CD4-positive, CD25-positive, alpha-beta regulatory T cell (primary cell): ENCODE measurements at regions not wholly inside any gene's neighbourhood (a gene's known extent, or its start where the extent isn't known, plus 50 kb on each side); places are given as distances from the start of the nearest gene placed in this dataset.
"Not testable (repeated sequence)": the region's sequence is repeated elsewhere in the genome, so short reads cannot be mapped to it uniquely, and the experiment has no call there.

Experiments used
- ATAC-seq, 2 donors: fragments of 150-1000 bp; cut with Tn5 transposase; one replicate each; pipeline ENCODE4 v1.10.0; 2021; ENCODE audit warnings: low read depth in 2 of 2, moderate number of reproducible peaks in 2 of 2, moderate library complexity in 1 of 2
- DNase-seq, 3 donors: peaks; one replicate each; pipeline versions ENCODE4 v3.0.0 to v3.0.0-alpha.2; 2012 to 2022; ENCODE audit warnings: mixed read lengths in 1 of 3
- H3K27ac ChIP-seq: one replicate; pipeline ENCODE4 v1.7.0; 2013; ENCODE audit warnings: mild to moderate bottlenecking, low read length; ENCODE audit not compliant: insufficient read depth, poor library complexity, severe bottlenecking
- H3K27me3 ChIP-seq: one replicate; pipeline ENCODE4 v1.7.0; 2013; ENCODE audit warnings: low read length; ENCODE audit not compliant: control insufficient read depth, insufficient read depth
- H3K36me3 ChIP-seq: one replicate; pipeline ENCODE4 v1.7.0; 2013; ENCODE audit warnings: mild to moderate bottlenecking, low read length, moderate library complexity; ENCODE audit not compliant: control insufficient read depth, insufficient read depth
- H3K4me1 ChIP-seq: 2 replicates; pipeline ENCODE4 v1.7.0; 2013; ENCODE audit warnings: mild to moderate bottlenecking, low read length; ENCODE audit not compliant: insufficient read depth, control insufficient read depth, poor library complexity, severe bottlenecking
- H3K4me3 ChIP-seq: one replicate; pipeline ENCODE4 v1.7.0; 2013; ENCODE audit warnings: low read depth, mild to moderate bottlenecking, low read length, moderate library complexity
- H3K9me3 ChIP-seq, 2 experiments: 1 replicate in 1 of 2; 2 replicates in 1 of 2; pipeline ENCODE4 v1.7.0; 2013; ENCODE audit warnings: low read length in 2 of 2, mild to moderate bottlenecking in 1 of 2, moderate library complexity in 1 of 2; ENCODE audit not compliant: control insufficient read depth in 2 of 2
- H3K27ac Mint-ChIP-seq, 3 donors: one replicate each; pipeline ENCODE4 v1.8.0; 2020 to 2022; ENCODE audit warnings: mild to moderate bottlenecking in 3 of 3, mixed read lengths in 3 of 3, moderate library complexity in 2 of 3
- H3K27me3 Mint-ChIP-seq: one replicate; pipeline ENCODE4 v1.8.0; 2022; ENCODE audit warnings: mild to moderate bottlenecking, mixed read lengths
- H3K36me3 Mint-ChIP-seq: one replicate; pipeline ENCODE4 v1.8.0; 2020; ENCODE audit warnings: mixed read lengths
- H3K4me1 Mint-ChIP-seq, 4 donors: one replicate each; pipeline ENCODE4 v1.8.0; 2020 to 2022; ENCODE audit warnings: mixed read lengths in 4 of 4, mild to moderate bottlenecking in 1 of 4
- H3K4me3 Mint-ChIP-seq, 4 donors: one replicate each; pipeline ENCODE4 v1.8.0; 2020 to 2022; ENCODE audit warnings: mild to moderate bottlenecking in 4 of 4, mixed read lengths in 4 of 4, moderate library complexity in 3 of 4
- H3K9me3 Mint-ChIP-seq, 7 donors: one replicate each; pipeline ENCODE4 v1.8.0; 2020 to 2022; ENCODE audit warnings: mixed read lengths in 7 of 7, mild to moderate bottlenecking in 3 of 7, moderate library complexity in 2 of 7

- Mint-ChIP-seq H3K36me3 (no peaks in the 10 kb centered on the region), H3K9me3 (no peaks in the 10 kb centered on the region)
These were observed 89.3 kb upstream of the TANK start for GRCh38 chr2:161070693-161071479.

GRCh38 chr2:161072436-161072835 is 87.8 kb upstream of the TANK start:
- not testable (repeated sequence) for H3K4me3 Mint-ChIP-seq, H3K27me3 ChIP-seq, H3K36me3 ChIP-seq, H3K4me1 ChIP-seq, H3K27ac Mint-ChIP-seq, ATAC-seq, H3K9me3 ChIP-seq, H3K9me3 Mint-ChIP-seq, H3K27ac ChIP-seq, H3K27me3 Mint-ChIP-seq, H3K4me3 ChIP-seq, H3K36me3 Mint-ChIP-seq, DNase-seq
- peaks cover 5 to 29% (median 18%) of the 10 kb centered on the region in 4 donors for H3K4me1 Mint-ChIP-seq

More at GRCh38 chr2:161070693-161071479, 89.3 kb upstream of the TANK start:
- no peak for ATAC-seq
- H3K27ac Mint-ChIP-seq, result no peak overlapping the region
- H3K36me3 ChIP-seq, result no peaks in the 10 kb centered on the region
- H3K9me3 ChIP-seq, result no peaks in the 10 kb centered on the region
- no peaks in the 10 kb centered on the region for H3K27me3 ChIP-seq
- H3K27me3 Mint-ChIP-seq, result no peaks in the 10 kb centered on the region
- no peak overlapping the region for H3K4me3 ChIP-seq
- no peaks in the 10 kb centered on the region for H3K4me1 ChIP-seq
- H3K27ac ChIP-seq, result no peak overlapping the region
- peaks cover 3 to 17% (median 6%) of the 10 kb centered on the region in 4 donors for H3K4me1 Mint-ChIP-seq
- no peak overlapping the region for H3K4me3 Mint-ChIP-seq
- no peak for DNase-seq

- H3K4me1 Mint-ChIP-seq, result peaks cover 5 to 32% (median 28%) of the 10 kb centered on the region in 4 donors
- Histone ChIP-seq H3K27ac (no peak overlapping the region), H3K4me3 (no peak overlapping the region), H3K4me1 (peaks cover 17% of the 10 kb centered on the region), H3K9me3 (no peaks in the 10 kb centered on the region), H3K36me3 (no peaks in the 10 kb centered on the region), H3K27me3 (no peaks in the 10 kb centered on the region)
- H3K27me3 Mint-ChIP-seq, result no peaks in the 10 kb centered on the region
- no peak for ATAC-seq
- H3K9me3 Mint-ChIP-seq, result peaks cover 0 to 2% (median 0%) of the 10 kb centered on the region in 7 donors
- H3K27ac Mint-ChIP-seq, result no peak overlapping the region
- H3K36me3 Mint-ChIP-seq, result no peaks in the 10 kb centered on the region
- no peak for DNase-seq
- H3K4me3 Mint-ChIP-seq, result no peak overlapping the region
These were observed 84.5 kb upstream of the TANK start for GRCh38 chr2:161075701-161076100.

- Histone ChIP-seq H3K4me3 (peak overlapping the region; percentile 58), H3K4me1 (peaks cover 17% of the 10 kb centered on the region), H3K27ac (no peak overlapping the region), H3K27me3 (no peaks in the 10 kb centered on the region), H3K9me3 (no peaks in the 10 kb centered on the region), H3K36me3 (no peaks in the 10 kb centered on the region)
- H3K4me3 Mint-ChIP-seq, result peak overlapping the region in 1 of 4 donors; percentile 10
- no peaks in the 10 kb centered on the region for H3K27me3 Mint-ChIP-seq
- DNase-seq, result no peak
- peaks cover 0 to 2% (median 0%) of the 10 kb centered on the region in 7 donors for H3K9me3 Mint-ChIP-seq
- no peak for ATAC-seq
- H3K36me3 Mint-ChIP-seq, result no peaks in the 10 kb centered on the region
- H3K4me1 Mint-ChIP-seq, result peaks cover 5 to 32% (median 28%) of the 10 kb centered on the region in 4 donors
- H3K27ac Mint-ChIP-seq, result peak overlapping the region; percentile 5 to 91 (median 8)
These were observed 83.3 kb upstream of the TANK start for GRCh38 chr2:161076936-161077335.

DNA sequence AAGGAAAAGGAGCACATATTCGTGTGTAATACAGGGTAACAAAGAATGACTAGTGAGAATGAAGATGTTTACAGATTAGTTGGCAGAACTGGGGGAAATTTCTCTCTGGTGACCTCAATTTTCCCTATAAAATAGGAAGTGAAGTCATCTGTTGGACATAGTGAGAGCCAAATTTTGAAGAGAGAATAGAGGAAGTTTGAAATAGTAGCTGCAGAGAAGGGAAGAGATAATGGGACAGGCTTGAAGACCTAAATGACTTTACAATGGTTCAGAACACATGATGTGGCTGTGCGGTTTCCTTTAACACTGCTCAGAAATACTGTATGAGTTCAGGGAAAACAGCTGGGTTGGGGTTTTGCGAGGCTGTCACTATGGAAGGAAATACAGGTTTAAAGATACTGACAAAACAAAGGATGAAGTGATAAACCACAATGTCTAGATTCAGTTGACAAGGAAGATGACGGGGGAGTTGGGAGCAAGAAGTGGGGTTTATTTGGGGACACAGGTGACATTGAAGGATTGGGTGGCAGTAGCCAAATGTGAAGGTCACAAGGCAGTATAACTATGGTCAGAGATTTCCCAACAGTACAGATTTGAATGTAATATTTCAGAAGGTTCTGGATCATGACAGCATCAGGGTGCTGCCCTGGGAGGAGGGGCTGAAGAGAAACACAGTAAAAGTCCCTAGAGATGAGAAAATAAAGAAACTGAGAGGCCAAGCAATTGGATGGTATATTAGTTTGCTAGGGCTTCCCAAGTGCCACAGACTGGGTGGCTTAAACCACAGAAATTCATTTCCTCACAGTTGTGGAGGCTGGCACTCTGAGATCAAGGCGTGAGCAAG is 82.6 kb upstream of the TANK start:
- H3K27me3 Mint-ChIP-seq, result no peaks in the 10 kb centered on the region
- peak overlapping the region in 3 of 4 donors; percentile 2 to 53 (median 10) for H3K4me3 Mint-ChIP-seq
- H3K27ac Mint-ChIP-seq, result peak overlapping the region; percentile 5 to 91 (median 29)
- H3K9me3 ChIP-seq, result no peaks in the 10 kb centered on the region
- peak overlapping the region; percentile 58 for H3K4me3 ChIP-seq
- no peaks in the 10 kb centered on the region for H3K27me3 ChIP-seq
- DNase-seq (peak; percentile 2 to 96 (median 38)), ATAC-seq (peak; percentile 92 to 95)
- H3K36me3 ChIP-seq, result no peaks in the 10 kb centered on the region
- H3K36me3 Mint-ChIP-seq, result no peaks in the 10 kb centered on the region
- H3K27ac ChIP-seq, result no peak overlapping the region
- peaks cover 17% of the 10 kb centered on the region for H3K4me1 ChIP-seq
- peaks cover 5 to 32% (median 28%) of the 10 kb centered on the region in 4 donors for H3K4me1 Mint-ChIP-seq
- H3K9me3 Mint-ChIP-seq, result peaks cover 0 to 2% (median 0%) of the 10 kb centered on the region in 7 donors

GRCh38 chr2:161078211-161078539 is 82.1 kb upstream of the TANK start:
- H3K27ac ChIP-seq, result no peak overlapping the region

GRCh38 chr2:161085149-161085548 is 75.1 kb upstream of the TANK start:
- Mint-ChIP-seq H3K27ac (no peak overlapping the region), H3K27me3 (no peaks in the 10 kb centered on the region), H3K9me3 (no peaks in the 10 kb centered on the region), H3K4me3 (no peak overlapping the region), H3K36me3 (no peaks in the 10 kb centered on the region), H3K4me1 (peaks cover 5 to 8% (median 6%) of the 10 kb centered on the region in 4 donors)
- H3K27me3 ChIP-seq, result no peaks in the 10 kb centered on the region
- peak in 1 of 3 donors; percentile 77 for DNase-seq
- ATAC-seq, result no peak
- H3K4me1 ChIP-seq, result peaks cover under 1% of the 10 kb centered on the region
- no peak overlapping the region for H3K27ac ChIP-seq
- H3K36me3 ChIP-seq, result no peaks in the 10 kb centered on the region
- H3K4me3 ChIP-seq, result no peak overlapping the region
- H3K9me3 ChIP-seq, result no peaks in the 10 kb centered on the region

More at GRCh38 chr2:161078211-161078539, 82.1 kb upstream of the TANK start:
- no peaks in the 10 kb centered on the region for H3K9me3 ChIP-seq
- H3K4me3 ChIP-seq, result peak overlapping the region; percentile 58
- ATAC-seq (no peak), DNase-seq (no peak)
- Mint-ChIP-seq H3K4me3 (no peak overlapping the region), H3K4me1 (peaks cover 5 to 28% (median 24%) of the 10 kb centered on the region in 4 donors), H3K9me3 (peaks cover 0 to 2% (median 0%) of the 10 kb centered on the region in 7 donors), H3K27me3 (no peaks in the 10 kb centered on the region), H3K36me3 (no peaks in the 10 kb centered on the region), H3K27ac (peak overlapping the region in 1 of 3 donors; percentile 83)
- H3K27me3 ChIP-seq, result no peaks in the 10 kb centered on the region
- no peaks in the 10 kb centered on the region for H3K36me3 ChIP-seq
- H3K4me1 ChIP-seq, result peaks cover 17% of the 10 kb centered on the region
